Stimulated activated CD4-positive, alpha-beta T cell treated with anti-CD3 and anti-CD28 coated beads, Interleukin-1b, Interleukin-23, amount 100 ng/mL, for 48 hours (primary cell): ENCODE measurements at regions not wholly inside any gene's neighbourhood (a gene's known extent, or its start where the extent isn't known, plus 50 kb on each side); places are given as distances from the start of the nearest gene placed in this dataset.

ENCODE experiments used
- DNase-seq: peaks from one replicate; pipeline ENCODE4 v3.0.0-alpha.2; 2020

- DNase-seq = no peak
Measured at GRCh38 chr6:4401408-4402368, 266.3 kb upstream of the ECI2 start.

DNA sequence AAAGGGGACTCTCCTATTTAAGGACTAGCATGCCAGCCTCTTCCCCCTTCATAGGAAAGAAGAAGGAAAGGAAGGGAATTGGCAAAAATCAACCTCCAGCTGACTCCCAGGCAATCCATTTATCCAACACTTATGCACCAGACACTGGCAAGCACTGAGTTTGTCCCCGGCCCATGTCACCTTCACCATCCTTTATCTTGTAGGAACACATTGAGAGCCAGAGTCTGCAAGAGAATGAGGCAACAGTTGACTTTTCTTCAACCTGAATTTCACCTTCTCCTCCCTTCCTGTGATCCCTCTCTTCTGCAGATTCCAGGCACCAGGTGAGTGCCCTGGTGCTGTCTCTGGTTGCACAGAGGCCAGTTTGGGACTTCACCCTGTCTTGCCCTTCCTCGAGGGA, 264.3 kb upstream of the ECI2 start:
- DNase-seq = no peak

- DNase-seq = no peak
Measured at GRCh38 chr6:4398791-4399190, 263.4 kb upstream of the ECI2 start.

GRCh38 chr6:4397307-4397706, 261.9 kb upstream of the ECI2 start:
- no peak for DNase-seq

DNA sequence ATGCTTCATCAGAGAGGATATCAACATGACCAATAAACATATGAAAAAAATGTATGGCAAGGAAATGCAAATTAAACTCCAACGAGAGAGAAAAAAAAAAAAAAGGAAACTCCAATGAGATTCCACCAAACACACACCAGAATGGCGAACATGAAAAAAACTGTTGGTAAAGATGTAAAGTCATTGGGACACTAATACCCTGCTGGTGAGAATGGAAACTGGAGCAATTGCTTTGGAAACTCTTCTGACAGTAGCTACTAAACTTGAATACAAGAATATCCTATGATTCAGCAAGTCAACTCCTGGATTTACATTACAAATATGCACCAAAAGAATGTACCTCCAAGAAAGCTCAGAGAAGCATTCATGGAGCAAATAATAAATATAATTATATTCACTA, 260.7 kb upstream of the ECI2 start:
- DNase-seq = no peak

DNA sequence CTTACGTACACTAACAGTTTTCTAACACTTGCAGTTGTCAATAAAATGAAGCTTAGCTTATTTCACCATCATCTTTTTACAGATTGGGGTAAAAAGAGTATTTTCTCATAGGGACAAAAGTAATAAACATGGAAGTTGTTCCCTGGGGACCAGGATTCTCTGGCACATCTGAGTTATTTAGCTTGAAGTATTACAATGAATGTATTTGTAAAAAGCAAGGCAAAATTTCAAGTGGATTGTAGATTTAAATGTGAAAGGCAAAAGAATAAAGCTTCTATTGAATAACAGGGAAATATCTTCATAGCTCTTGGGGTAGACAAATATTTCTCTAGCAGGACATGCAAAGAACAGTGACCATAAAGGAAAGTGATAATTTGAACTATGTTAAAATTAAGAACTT, 260.0 kb upstream of the ECI2 start:
- no peak for DNase-seq

- no peak for DNase-seq
Measured at GRCh38 chr6:4394786-4395185, 259.4 kb upstream of the ECI2 start.

GRCh38 chr6:4388675-4389074, 253.3 kb upstream of the ECI2 start:
- DNase-seq = no peak

- DNase-seq = no peak
Measured at GRCh38 chr6:4384656-4385055, 249.3 kb upstream of the ECI2 start.

DNA sequence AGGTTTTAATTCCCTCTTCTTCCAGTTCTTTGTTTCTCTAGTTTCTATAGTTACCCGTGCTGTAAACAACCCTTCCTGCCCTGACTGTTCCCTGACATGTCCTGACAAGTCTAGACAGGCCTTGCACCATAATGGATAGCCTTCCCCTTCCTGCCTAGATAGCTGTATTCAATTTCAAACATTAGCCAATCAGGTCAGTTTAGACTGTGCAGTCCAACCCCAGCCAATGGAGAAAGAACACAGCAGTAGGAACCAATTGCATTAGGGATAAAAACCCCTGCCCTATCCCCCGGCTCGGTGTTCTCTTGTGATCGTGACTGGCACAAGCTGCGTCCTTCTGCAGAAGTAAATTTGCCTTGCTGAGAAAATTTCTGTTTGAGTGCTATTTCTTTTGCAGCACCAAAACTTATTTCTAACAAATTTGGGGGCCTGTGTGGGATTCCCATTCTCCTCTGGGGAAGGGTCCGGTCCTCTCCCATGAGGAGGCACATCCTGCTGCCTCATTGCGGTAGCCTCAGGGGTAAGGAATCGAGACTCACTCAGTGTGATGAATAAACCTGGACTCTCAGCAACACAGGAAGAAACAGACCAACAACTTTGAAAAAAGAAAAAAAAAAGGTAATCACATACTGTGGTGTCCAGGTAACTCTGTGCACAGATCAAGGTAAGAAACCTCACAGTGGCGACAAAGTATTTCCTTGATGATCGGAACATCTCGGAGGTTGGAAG, 248.7 kb upstream of the ECI2 start:
- no peak for DNase-seq

- no peak for DNase-seq
Measured at GRCh38 chr6:4382362-4382853, 247.0 kb upstream of the ECI2 start.

DNA sequence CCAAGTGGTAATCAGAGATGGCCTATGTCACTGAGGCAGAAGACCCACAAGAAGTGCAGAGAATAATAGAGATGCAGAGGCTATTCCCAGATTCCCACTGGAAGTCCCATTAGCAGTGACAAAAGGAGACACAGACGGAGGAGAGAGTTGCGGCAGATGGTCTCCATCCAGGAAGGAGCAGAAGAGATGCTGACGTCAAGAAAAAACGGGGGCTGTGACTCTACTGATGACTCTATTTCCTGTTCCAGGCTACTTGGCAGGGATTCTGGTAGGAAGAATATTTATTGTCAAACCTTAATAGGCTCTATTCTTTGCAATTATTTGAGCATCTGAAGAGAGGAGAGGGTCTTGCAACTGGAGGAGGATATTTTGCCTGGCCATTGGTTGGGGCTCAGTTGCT, 246.0 kb upstream of the ECI2 start:
- DNase-seq = no peak

- DNase-seq = no peak
Measured at GRCh38 chr6:4380881-4381281, 245.5 kb upstream of the ECI2 start.

GRCh38 chr6:4379958-4380357, 244.6 kb upstream of the ECI2 start:
- no peak for DNase-seq

GRCh38 chr6:4378319-4378996, 243.1 kb upstream of the ECI2 start:
- DNase-seq = no peak

DNA sequence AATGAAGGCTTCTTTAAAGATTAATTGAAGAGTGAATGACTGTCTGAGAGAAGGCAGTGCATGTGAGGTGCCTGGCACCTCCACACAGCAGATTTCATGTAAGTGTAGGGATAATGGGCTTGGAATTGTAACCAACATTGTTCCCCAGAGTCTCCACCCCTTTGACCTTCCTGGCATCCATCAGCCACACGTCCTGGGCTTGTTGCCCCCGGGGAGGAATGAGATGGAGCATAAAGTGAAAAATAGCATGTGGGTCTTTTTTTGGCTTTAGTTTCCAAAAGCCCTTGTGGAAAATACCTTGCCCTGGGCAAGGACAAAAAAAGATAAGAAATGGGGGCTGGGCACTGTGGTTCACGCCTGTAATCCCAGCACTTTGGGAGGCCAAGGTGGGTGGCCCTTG, 242.2 kb upstream of the ECI2 start:
- DNase-seq = no peak

- no peak for DNase-seq
Measured at GRCh38 chr6:4374216-4374615, 238.8 kb upstream of the ECI2 start.

- no peak for DNase-seq
Measured at GRCh38 chr6:4372866-4373265, 237.5 kb upstream of the ECI2 start.

DNA sequence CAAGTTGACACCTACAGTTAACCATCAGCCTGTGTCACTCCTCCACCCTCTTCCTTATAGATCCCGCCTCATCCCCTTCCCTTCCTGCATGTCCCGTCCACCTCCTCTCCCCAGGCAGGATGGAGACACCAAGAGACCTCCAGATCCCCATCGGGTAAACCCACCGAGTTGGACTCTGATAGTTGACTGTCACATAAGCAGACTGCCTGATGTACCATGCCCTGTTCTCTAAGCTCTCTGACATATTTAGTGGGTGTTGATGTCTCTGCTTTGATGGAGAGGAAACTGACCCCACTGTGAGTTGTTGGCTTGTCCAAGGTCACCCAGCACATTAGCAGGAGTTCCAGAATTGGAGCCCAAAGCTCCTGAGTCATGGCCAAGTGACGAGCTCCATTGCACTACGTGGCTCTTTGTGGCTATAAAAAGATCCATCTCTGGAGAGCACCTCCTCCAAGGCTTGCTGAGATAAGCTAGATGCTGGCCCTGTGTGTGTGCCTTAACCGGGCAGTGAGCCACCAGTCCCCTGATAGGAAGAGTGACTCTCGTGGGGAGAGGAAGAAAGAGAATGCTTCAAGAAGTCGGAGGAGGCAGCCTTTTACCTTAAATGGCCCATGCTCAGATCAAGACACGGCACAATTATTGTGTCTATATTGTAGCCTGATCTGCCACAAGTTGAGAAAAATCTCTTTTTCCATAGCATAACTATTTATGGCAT, 236.0 kb upstream of the ECI2 start:
- DNase-seq = no peak

DNA sequence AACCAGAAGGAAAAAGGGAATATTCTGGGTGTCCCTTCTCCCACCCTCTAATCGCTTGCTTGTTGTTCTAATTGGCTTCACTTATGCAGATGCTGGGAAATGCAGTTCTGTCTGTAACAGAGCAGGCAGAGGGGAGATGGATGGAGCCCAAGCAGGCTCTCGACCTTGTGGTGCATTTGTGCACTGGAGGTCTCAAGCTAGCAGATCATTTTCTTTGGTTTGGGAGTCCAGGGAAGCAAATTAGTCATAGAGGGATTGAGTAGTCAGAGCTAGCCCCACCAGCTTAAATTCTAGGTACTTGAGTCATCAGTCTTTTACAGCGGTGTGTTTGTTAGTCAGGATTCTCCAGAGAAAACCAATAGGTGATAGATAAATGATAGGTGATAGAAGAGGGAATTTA, 234.7 kb upstream of the ECI2 start:
- DNase-seq = no peak

DNA sequence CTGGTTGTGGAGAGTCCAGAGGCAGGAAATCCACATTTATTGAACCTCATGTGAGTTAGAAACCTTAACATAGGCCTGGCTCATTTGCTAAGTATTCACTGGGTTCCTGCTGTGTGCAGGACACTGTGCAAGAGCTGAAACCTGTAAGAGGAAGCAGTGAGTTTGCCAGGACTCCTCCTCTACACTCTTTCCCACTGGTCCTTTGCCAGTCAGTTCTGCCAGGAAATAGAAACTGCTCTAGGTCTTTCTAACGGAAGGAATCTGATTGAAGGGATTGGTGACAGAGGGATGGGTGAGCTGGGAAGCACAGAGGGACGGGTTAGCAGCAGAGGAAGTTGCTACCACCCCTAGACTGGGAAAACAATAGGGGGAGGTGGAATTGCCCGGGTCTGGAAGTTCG, 234.2 kb upstream of the ECI2 start:
- no peak for DNase-seq

GRCh38 chr6:4368649-4369048, 233.3 kb upstream of the ECI2 start:
- no peak for DNase-seq

DNA sequence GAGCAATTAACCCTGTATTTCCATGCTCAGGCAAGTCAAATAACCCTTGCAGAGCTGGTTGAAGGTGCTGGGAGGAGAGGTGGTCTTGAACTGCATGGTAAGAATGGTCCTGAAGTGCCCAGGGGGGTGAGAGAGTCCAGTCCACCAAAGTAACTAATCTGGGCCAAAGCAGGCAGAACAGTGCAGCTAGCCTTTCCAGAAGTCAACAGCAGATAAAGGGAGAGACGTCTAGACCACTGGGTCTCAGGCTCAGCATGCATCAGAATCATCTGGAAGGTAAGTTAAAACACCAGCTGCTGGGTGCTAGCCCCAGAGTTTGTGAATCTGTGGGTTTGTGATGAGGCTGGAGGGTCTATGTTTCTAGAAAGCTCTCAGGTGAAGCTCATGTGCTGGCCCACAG, 232.3 kb upstream of the ECI2 start:
- no peak for DNase-seq
